ENCODE measurements at regions not wholly inside any gene's neighbourhood (a gene's known extent, or its start where the extent isn't known, plus 50 kb on each side); places are given as distances from the start of the nearest gene placed in this dataset.

GRCh38 chr7:109331423-109331822 lies 761.7 kb downstream of the DNAJB9 start:
- WGBS (ENCODE audit: insufficient coverage), result no CpG with 5 or more reads among the region's 4 CpGs
- H4K20me1 ChIP-seq (ENCODE audit: insufficient read depth, low read length), result no peaks in the 10 kb centered on the region
- no peak overlapping the region for H3K27ac ChIP-seq (ENCODE audit: low read depth in 1 of 2, low read length in 2 of 2)
- no peaks in the 10 kb centered on the region for H3K4me1 Mint-ChIP-seq
- H2AFZ ChIP-seq (ENCODE audit: insufficient read depth, low read depth, low read length, poor library complexity, severe bottlenecking), result no peak overlapping the region
- DNase-seq, result no peak
- intact Hi-C loops (cut with micrococcal nuclease), result no loop called here
- H3K27me3 Mint-ChIP-seq (ENCODE audit: low read depth in 3 of 3), result no peaks in the 10 kb centered on the region
- H3K79me2 ChIP-seq (ENCODE audit: insufficient read depth, low read length), result no peaks in the 10 kb centered on the region
- no peaks in the 10 kb centered on the region for H3K36me3 Mint-ChIP-seq
- H3K9me3 Mint-ChIP-seq, result peaks cover 0 to 9% (median 2%) of the 10 kb centered on the region in 7 donors
- TF ChIP-seq CTCF (IDR thresholded peaks at IDR 0.05), result no peak
- no peaks in the 10 kb centered on the region for H3K27me3 ChIP-seq (ENCODE audit: control insufficient read depth in 2 of 2, insufficient read depth in 2 of 2, low read length in 2 of 2)
- no peak overlapping the region for H3K4me3 Mint-ChIP-seq
- no peak overlapping the region for H3K9ac ChIP-seq (ENCODE audit: insufficient read depth, low read length, poor library complexity, severe bottlenecking)
- H3K27ac Mint-ChIP-seq, result no peak overlapping the region
- no peak overlapping the region for H3K4me2 ChIP-seq (replicated peaks; ENCODE audit: extremely low read depth, low read length, poor library complexity, severe bottlenecking)
- H3K4me1 ChIP-seq (ENCODE audit: control insufficient read depth in 1 of 2, insufficient read depth in 2 of 2, low read length in 2 of 2), result no peaks in the 10 kb centered on the region
- H3K36me3 ChIP-seq (replicated peaks in 1 of 2; ENCODE audit: control insufficient read depth in 1 of 2, insufficient read depth in 2 of 2, low read length in 2 of 2), result no peaks in the 10 kb centered on the region
- peaks cover 0 to 7% of the 10 kb centered on the region in 2 donors for H3K9me3 ChIP-seq (replicated peaks in 1 of 2; ENCODE audit: control insufficient read depth in 1 of 2, insufficient read depth in 1 of 2, low read length in 2 of 2)
- no peak overlapping the region for H3K4me3 ChIP-seq (replicated peaks in 1 of 3; ENCODE audit: low read depth in 2 of 3, low read length in 3 of 3)

- Histone ChIP-seq H2AFZ (ENCODE audit: insufficient read depth, low read depth, low read length, poor library complexity, severe bottlenecking) (no peak overlapping the region), H3K4me1 (ENCODE audit: control insufficient read depth in 1 of 2, insufficient read depth in 2 of 2, low read length in 2 of 2) (no peaks in the 10 kb centered on the region), H4K20me1 (ENCODE audit: insufficient read depth, low read length) (no peaks in the 10 kb centered on the region), H3K9me3 (replicated peaks in 1 of 2; ENCODE audit: control insufficient read depth in 1 of 2, insufficient read depth in 1 of 2, low read length in 2 of 2) (no peaks in the 10 kb centered on the region), H3K27ac (ENCODE audit: low read depth in 1 of 2, low read length in 2 of 2) (no peak overlapping the region), H3K4me3 (replicated peaks in 1 of 3; ENCODE audit: low read depth in 2 of 3, low read length in 3 of 3) (no peak overlapping the region), H3K79me2 (ENCODE audit: insufficient read depth, low read length) (no peaks in the 10 kb centered on the region), H3K4me2 (replicated peaks; ENCODE audit: extremely low read depth, low read length, poor library complexity, severe bottlenecking) (no peak overlapping the region), H3K9ac (ENCODE audit: insufficient read depth, low read length, poor library complexity, severe bottlenecking) (no peak overlapping the region), H3K27me3 (ENCODE audit: control insufficient read depth in 2 of 2, insufficient read depth in 2 of 2, low read length in 2 of 2) (no peaks in the 10 kb centered on the region), H3K36me3 (replicated peaks in 1 of 2; ENCODE audit: control insufficient read depth in 1 of 2, insufficient read depth in 2 of 2, low read length in 2 of 2) (no peaks in the 10 kb centered on the region)
- Mint-ChIP-seq H3K9me3 (peaks cover 0 to 6% (median 0%) of the 10 kb centered on the region in 7 donors), H3K27ac (no peak overlapping the region), H3K4me1 (no peaks in the 10 kb centered on the region), H3K27me3 (ENCODE audit: low read depth in 3 of 3) (no peaks in the 10 kb centered on the region), H3K36me3 (no peaks in the 10 kb centered on the region), H3K4me3 (no peak overlapping the region)
- no peak for TF ChIP-seq CTCF (IDR thresholded peaks at IDR 0.05)
- intact Hi-C loops (cut with micrococcal nuclease), result no loop called here
- no peak for DNase-seq
- WGBS (ENCODE audit: insufficient coverage), result no CpG with 5 or more reads among the region's 3 CpGs
Observed at GRCh38 chr7:109335951-109336350, 766.3 kb downstream of the DNAJB9 start.
